Lower leg skin (tissue), 4 donors: ENCODE measurements at regions not wholly inside any gene's neighbourhood (a gene's known extent, or its start where the extent isn't known, plus 50 kb on each side); places are given as distances from the start of the nearest gene placed in this dataset.
"Not testable (repeated sequence)": the region's sequence is repeated elsewhere in the genome, so short reads cannot be mapped to it uniquely, and the experiment has no call there.

Experiments
- DNase-seq, 2 donors: peaks; one replicate each; pipeline ENCODE4 v3.0.0-alpha.2; 2019; ENCODE audit warnings: low spot score in 2 of 2
- H3K4me3 ChIP-seq: fragments of 200-600 bp; sonication (generic); 2 replicates; pipeline ENCODE4 v1.5.1; 2017; ENCODE audit warnings: mild to moderate bottlenecking, low read depth; ENCODE audit not compliant: poor library complexity, severe bottlenecking
- CTCF ChIP-seq, 3 donors: fragments of 450-650 bp; IDR thresholded peaks; one replicate each; pipeline ENCODE4 v1.5.1; 2016; ENCODE audit warnings: antibody characterized with exemption in 3 of 3, mild to moderate bottlenecking in 3 of 3, moderate library complexity in 2 of 3
- POLR2A ChIP-seq, 2 donors: fragments of 450-650 bp; IDR thresholded peaks; one replicate each; pipeline ENCODE4 v1.6.1; 2016 to 2017; ENCODE audit warnings: antibody characterized with exemption in 2 of 2, mild to moderate bottlenecking in 1 of 2, moderate library complexity in 1 of 2
- WGBS, 2 donors: methylation state at CpG; one replicate each; pipeline ENCODE4 v1.1.5; 2018; 5-methylcytosine and 5-hydroxymethylcytosine counted together
- intact Hi-C: fragments of 100-400 bp; cut with DNase I; formaldehyde crosslinking; loops from one replicate; pipeline ENCODE4 v1.15.0; 2023; ENCODE audit warnings: low total_unique reads

DNA sequence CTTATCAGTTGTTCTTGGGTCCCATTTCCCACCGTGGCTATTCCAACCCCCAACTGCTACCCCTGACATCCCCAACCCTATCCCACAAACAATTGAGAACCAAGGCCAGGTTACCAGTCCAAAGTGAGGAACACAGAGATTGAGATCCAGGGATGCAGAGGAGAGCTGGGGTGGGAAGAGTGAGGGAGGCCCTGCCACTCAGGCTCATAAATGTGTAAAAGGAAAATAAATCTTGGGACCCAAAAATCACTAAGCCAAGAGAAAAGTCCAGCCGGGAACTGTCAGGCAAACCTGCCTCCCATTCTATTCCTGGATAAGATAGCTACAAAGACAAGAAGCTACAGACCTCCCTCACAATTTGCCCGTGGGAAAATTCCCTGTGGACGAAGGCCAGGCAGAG is 101.1 kb upstream of the DLG1 start:
- intact Hi-C loops, result no loop called here
- H3K4me3 ChIP-seq, result no peak overlapping the region
- no peak for TF ChIP-seq CTCF (IDR thresholded peaks at IDR 0.05)
- TF ChIP-seq POLR2A (IDR thresholded peaks at IDR 0.05), result no peak
- WGBS, 2 donors, result 86 to 87% methylated on average over 4 of the region's 4 CpGs
- DNase-seq, result peak in 1 of 2 donors; percentile 66

DNA sequence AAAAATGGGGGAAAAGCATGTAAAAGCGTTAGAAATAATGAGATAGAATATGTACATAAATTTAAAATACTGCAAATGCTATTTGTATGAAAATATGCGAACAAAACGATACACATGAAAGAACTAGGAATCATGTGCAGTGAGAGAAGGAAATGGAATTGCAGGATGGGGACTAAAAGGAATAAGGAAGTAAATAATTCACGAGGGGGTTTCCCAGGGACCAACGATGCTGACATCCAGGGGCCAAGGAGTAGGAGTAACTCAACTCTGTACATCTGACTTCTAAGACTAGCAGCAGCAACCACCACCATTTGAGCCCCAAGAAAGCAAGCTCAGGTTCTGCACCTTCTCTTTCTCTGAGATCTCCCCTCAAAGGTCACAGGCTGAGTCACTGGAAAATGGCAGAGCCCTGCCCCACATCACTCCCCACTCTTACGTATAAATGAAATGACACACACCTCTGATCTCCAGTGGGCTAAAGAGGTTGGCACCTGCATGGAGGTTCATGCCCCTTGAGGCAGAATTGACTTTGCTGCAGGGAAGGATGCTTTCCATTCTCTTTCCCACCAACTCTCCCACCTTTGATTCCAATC is 100.0 kb upstream of the DLG1 start:
- intact Hi-C loops, result no loop called here
- 64 to 71% methylated on average over 6 of the region's 6 CpGs for WGBS, 2 donors
- no peak for TF ChIP-seq POLR2A (IDR thresholded peaks at IDR 0.05)
- TF ChIP-seq CTCF (IDR thresholded peaks at IDR 0.05), result no peak
- peak in 1 of 2 donors; percentile 31 for DNase-seq
- no peak overlapping the region for H3K4me3 ChIP-seq

- intact Hi-C loops, result no loop called here
- peak; percentile 39 to 86 for DNase-seq
- H3K4me3 ChIP-seq, result no peak overlapping the region
- TF ChIP-seq POLR2A (IDR thresholded peaks at IDR 0.05), result no peak
- no peak for TF ChIP-seq CTCF (IDR thresholded peaks at IDR 0.05)
- WGBS, 2 donors, result 58 to 61% methylated on average over 9 of the region's 9 CpGs
These were observed 99.4 kb upstream of the DLG1 start for GRCh38 chr3:197397838-197398237.

DNA sequence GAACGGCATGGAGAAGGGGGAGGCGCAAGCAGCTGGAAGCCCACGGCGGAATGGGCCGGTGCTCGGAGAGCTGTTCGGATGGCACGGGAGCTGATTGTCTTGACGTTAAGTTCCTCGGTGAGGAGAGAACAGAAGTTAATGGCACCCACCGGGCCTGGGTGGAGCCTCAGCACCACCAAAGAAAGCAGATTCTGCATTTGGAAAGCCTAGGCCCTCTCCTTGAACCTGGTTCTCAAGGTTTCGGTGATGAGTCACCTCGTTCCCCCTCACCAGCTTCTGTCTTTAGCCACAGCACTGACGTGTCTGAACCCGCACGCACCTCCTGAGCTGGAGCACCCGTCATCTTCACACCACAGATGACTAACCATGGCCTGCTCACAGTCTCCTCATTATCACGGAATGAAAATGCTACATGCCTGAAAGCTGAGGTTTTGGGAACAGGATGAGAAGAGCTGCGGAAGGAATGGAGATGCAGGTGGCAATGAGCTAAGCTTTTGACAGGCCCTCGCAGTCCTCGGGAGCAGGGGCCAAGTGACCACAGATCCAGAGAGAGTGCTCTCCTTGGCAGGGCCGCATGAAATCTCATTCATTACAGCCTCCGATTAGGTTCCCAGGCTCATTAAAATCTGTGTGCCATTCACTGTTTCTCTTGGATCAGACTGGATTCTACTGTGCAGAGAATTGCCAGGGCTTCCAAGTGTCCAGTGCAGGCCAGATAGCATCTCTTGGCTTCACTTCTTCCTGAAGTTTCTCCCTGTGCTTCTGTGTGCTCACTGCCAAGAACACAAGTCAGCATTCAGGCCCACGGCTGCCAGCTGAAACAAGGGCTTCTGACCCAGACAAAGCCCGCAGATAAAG is 96.3 kb upstream of the DLG1 start:
- peak; percentile 74 to 86 for DNase-seq
- intact Hi-C loops, result no loop called here
- H3K4me3 ChIP-seq, result no peak overlapping the region
- TF ChIP-seq POLR2A (IDR thresholded peaks at IDR 0.05) (no peak), CTCF (IDR thresholded peaks at IDR 0.05) (no peak)
- 51 to 56% methylated on average over 25 of the region's 25 CpGs for WGBS, 2 donors

- H3K4me3 ChIP-seq, intact Hi-C loops: not testable (repeated sequence)
- DNase-seq, result peak in 1 of 2 donors; percentile 78
- WGBS, 2 donors, result 65 to 72% methylated on average over 8 of the region's 8 CpGs
These were observed 95.7 kb upstream of the DLG1 start for GRCh38 chr3:197394126-197394463.

- no peak overlapping the region for H3K4me3 ChIP-seq
- TF ChIP-seq POLR2A (IDR thresholded peaks at IDR 0.05) (no peak), CTCF (IDR thresholded peaks at IDR 0.05) (no peak)
- intact Hi-C loops, result no loop called here
- WGBS, 2 donors, result 80 to 82% methylated on average over 4 of the region's 4 CpGs
- peak in 1 of 2 donors; percentile 70 for DNase-seq
These were observed 95.3 kb upstream of the DLG1 start for GRCh38 chr3:197393711-197394110.
